Colonic mucosa (tissue), 4 donors: ENCODE measurements at regions not wholly inside any gene's neighbourhood (a gene's known extent, or its start where the extent isn't known, plus 50 kb on each side); places are given as distances from the start of the nearest gene placed in this dataset.

Experiments used
- DNase-seq: peaks from one replicate; pipeline ENCODE4 v3.0.0-alpha.2; 2020
- H3K27ac ChIP-seq: fragments of 200-600 bp; one replicate; pipeline ENCODE4 v1.8.0; 2021
- H3K27me3 ChIP-seq: fragments of 200-600 bp; one replicate; pipeline ENCODE4 v1.8.0; 2021
- H3K36me3 ChIP-seq: fragments of 200-600 bp; one replicate; pipeline ENCODE4 v1.8.0; 2021
- H3K4me1 ChIP-seq: fragments of 200-600 bp; one replicate; pipeline ENCODE4 v1.8.0; 2021; ENCODE audit warnings: mild to moderate bottlenecking
- H3K4me3 ChIP-seq: fragments of 200-600 bp; one replicate; pipeline ENCODE4 v1.8.0; 2021
- H3K9ac ChIP-seq, 2 donors: one replicate each; pipeline ENCODE4 v1.7.0; 2013; ENCODE audit warnings: control low read depth in 2 of 2, low read depth in 2 of 2, low read length in 2 of 2
- H3K9me3 ChIP-seq: fragments of 200-600 bp; one replicate; pipeline ENCODE4 v1.8.0; 2021
- CTCF ChIP-seq: fragments of 200-600 bp; IDR thresholded peaks from one replicate; pipeline ENCODE4 v1.8.0; 2022; ENCODE audit warnings: antibody characterized with exemption, mild to moderate bottlenecking
- intact Hi-C: fragments of 100-400 bp; cut with DNase I; formaldehyde crosslinking; loops from one replicate; pipeline ENCODE4 v1.14.1; 2022
- donor health status: healthy.
- donor health status: DM: no; HTN: no; CAD: no.
- donor health status: DM: no; HTN: no; CAD: no.

- no peak overlapping the region for H3K4me3 ChIP-seq
- TF ChIP-seq CTCF, result no peak
- no peak overlapping the region for H3K27ac ChIP-seq
- no peaks in the 10 kb centered on the region for H3K36me3 ChIP-seq
- no peaks in the 10 kb centered on the region for H3K4me1 ChIP-seq
- H3K27me3 ChIP-seq, result no peaks in the 10 kb centered on the region
- no peak for DNase-seq
- H3K9ac ChIP-seq, result no peak overlapping the region
- H3K9me3 ChIP-seq, result no peaks in the 10 kb centered on the region
- intact Hi-C loops, result no loop called here
Observed at GRCh38 chr6:74979065-74979766, 226.6 kb downstream of the COL12A1 start.

DNA sequence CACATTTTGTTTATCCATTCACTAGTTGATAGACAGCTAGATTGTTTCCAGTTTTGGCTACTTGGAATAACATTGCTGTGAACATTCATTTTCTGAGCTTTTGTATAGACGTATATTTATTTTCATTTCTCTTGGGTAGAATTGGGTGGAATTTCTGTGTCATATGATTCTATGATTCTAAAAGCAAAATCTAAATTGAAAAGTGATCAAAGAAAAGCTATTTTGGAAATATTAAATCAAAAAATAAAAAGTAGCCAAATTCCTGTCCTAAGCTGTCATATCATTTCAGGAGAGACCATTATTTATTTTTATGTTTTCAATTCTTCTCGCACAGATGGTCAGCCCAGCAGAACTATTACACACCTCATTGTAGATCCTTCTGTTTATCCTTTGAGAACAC is 229.2 kb downstream of the COL12A1 start:
- no peak for TF ChIP-seq CTCF
- no peak overlapping the region for H3K27ac ChIP-seq
- H3K9me3 ChIP-seq, result no peaks in the 10 kb centered on the region
- DNase-seq, result no peak
- H3K36me3 ChIP-seq, result no peaks in the 10 kb centered on the region
- no peak overlapping the region for H3K9ac ChIP-seq
- no peaks in the 10 kb centered on the region for H3K27me3 ChIP-seq
- no peaks in the 10 kb centered on the region for H3K4me1 ChIP-seq
- H3K4me3 ChIP-seq, result no peak overlapping the region
- intact Hi-C loops, result no loop called here

DNA sequence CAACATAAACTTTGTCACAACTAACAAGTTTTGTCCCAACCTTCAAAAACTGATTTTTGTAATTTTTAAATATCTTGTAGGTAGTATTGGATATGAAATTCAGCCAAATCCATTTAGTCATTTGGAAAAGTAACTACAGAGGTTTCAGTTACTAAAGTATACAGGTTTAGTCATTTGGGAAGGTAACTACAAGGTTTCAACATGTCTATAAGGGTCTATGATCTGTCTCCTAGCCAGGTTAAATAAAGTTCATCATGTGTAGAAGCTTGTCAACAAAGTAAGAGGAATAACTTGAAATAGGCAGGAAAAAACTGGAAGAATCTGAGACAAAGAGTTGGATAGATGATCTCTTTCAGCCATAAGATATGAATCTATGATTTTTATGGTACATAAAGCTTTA is 229.8 kb downstream of the COL12A1 start:
- Histone ChIP-seq H3K9ac (no peak overlapping the region), H3K4me1 (no peaks in the 10 kb centered on the region), H3K9me3 (no peaks in the 10 kb centered on the region), H3K36me3 (no peaks in the 10 kb centered on the region), H3K4me3 (no peak overlapping the region), H3K27ac (no peak overlapping the region), H3K27me3 (no peaks in the 10 kb centered on the region)
- no peak for TF ChIP-seq CTCF
- no peak for DNase-seq
- intact Hi-C loops, result no loop called here

GRCh38 chr6:74973591-74973990 is 232.3 kb downstream of the COL12A1 start:
- Histone ChIP-seq H3K36me3 (no peaks in the 10 kb centered on the region), H3K27ac (no peak overlapping the region), H3K27me3 (no peaks in the 10 kb centered on the region), H3K4me3 (no peak overlapping the region), H3K9me3 (no peaks in the 10 kb centered on the region), H3K4me1 (no peaks in the 10 kb centered on the region), H3K9ac (no peak overlapping the region)
- intact Hi-C loops, result no loop called here
- TF ChIP-seq CTCF, result no peak
- no peak for DNase-seq

DNA sequence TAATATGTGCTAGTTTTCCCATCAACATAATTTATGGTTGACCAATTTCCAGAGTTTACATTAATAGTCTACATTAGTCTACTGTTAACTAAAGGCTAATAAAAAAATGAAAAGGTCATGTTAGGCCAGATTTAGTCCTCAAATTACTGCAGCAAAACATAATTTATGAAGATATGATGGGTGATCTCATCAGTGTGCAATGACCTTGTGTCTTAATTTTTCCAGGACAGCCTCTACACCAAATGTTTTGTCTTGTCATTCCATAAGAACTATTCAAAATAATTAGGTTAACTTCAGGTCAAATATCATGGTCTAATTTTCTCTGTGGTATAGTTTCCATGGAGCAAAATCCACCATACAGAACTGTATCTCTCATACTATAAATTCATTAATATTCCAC is 234.2 kb downstream of the COL12A1 start:
- H3K27me3 ChIP-seq, result no peaks in the 10 kb centered on the region
- no peak overlapping the region for H3K9ac ChIP-seq
- intact Hi-C loops, result no loop called here
- H3K36me3 ChIP-seq, result no peaks in the 10 kb centered on the region
- H3K9me3 ChIP-seq, result no peaks in the 10 kb centered on the region
- no peak for DNase-seq
- TF ChIP-seq CTCF, result no peak
- no peaks in the 10 kb centered on the region for H3K4me1 ChIP-seq
- H3K4me3 ChIP-seq, result no peak overlapping the region
- no peak overlapping the region for H3K27ac ChIP-seq
